ENCODE measurements at regions not wholly inside any gene's neighbourhood (a gene's known extent, or its start where the extent isn't known, plus 50 kb on each side); places are given as distances from the start of the nearest gene placed in this dataset.

DNA sequence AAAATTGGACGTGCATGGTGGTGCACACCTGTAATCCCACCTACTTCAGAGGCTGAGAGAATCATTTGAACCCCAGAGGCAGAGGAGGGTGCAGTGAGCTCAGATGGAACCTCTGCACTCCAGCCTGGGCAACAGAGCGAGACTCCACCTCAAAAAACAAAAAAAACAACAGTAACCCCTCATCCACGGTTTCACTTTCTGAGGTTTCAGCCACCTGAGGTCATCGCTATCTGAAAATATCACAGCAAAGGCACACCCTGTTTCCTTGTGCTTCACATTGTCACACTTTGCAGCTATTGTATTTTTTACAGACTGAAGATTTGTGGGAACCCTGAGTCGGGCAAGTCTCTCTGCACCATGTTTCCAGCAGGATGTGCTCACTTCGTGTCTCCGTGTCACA is 54.1 kb upstream of the FOXQ1 start:
- no peak for DNase-seq

DNA sequence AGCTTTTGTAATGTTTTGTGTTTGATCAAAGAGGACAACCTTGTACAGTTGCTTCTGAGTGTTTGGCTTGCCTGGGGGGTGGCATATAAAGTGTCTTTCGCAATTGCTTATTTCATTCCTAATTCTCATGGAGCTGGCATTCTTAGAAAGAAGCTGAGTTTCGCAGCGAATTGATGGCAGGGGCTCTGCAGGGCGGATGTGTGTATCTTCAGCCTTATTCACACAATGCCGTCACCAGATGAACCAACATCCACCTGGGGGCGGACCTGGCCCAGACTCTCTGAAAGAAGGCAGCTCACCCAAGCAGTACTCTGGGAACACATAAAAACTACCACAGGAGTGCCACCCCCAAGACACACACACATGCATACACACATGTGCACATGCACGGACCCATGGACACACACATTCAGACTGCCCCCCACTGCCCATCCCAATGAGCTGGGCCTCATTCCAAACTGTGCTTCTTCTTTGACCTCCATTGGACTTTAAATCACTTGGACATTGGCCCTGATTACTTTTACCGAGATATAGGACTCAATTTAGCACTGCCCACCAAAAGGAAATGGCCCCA is 55.4 kb upstream of the FOXQ1 start:
- DNase-seq = no peak

GRCh38 chr6:1255636-1256365 is 56.1 kb upstream of the FOXQ1 start:
- DNase-seq = no peak

GRCh38 chr6:1254326-1254725 is 57.6 kb upstream of the FOXQ1 start:
- DNase-seq = no peak

DNA sequence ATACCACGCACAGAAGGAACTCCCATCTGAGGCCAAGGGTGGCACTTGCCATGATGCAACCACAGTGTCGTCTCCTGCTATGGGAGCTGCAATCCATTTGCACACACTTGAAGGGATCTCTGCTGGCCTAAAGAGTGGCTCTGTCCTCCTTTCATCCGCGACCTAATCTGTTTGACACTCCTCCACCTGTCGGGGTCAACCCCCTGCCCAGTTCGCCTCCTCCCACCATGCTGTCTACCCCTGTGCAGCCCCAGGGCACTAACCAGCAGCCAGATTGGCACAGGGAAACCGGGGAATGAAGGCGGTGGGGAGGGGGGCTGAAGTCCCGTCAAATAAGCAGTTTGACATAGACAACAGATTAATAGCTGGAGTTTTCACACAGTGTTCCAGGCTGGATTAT is 58.1 kb upstream of the FOXQ1 start:
- no peak for DNase-seq

- no peak for DNase-seq
Observed at GRCh38 chr6:1251198-1252155, 60.4 kb upstream of the FOXQ1 start.

DNA sequence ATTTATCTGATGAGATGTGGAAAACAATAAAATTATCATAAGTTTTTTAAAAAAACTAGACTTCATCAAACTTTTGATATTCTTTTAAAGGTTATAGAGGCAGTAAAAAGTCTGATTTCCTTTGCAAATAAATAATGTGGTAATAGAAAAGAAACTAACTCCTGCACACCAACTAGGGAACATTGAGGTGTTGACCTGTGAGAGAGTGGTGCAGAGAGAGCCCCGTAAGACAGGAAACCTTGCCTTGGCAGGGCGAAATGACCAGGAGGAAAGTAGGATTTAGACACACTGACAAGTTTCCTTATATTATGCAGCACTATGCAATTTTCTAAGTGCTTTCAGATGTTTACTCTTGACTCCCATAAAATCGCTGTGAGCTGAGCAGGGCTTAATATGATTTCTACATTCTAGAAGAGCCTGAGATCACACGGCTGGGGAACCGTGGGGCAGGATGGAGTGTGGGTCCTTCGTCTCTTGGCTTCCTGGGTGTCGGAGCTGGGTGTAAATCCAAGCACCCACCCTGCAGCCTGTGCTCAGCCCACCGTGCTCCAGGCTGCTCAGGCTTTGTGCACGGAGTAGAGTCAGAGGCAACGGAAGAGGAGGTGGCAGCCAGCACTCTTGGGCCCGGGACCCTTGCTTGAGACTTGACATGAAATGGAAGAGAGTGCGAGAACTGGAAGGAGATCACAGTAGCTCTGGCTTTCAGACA is 61.3 kb upstream of the FOXQ1 start:
- no peak for DNase-seq

DNA sequence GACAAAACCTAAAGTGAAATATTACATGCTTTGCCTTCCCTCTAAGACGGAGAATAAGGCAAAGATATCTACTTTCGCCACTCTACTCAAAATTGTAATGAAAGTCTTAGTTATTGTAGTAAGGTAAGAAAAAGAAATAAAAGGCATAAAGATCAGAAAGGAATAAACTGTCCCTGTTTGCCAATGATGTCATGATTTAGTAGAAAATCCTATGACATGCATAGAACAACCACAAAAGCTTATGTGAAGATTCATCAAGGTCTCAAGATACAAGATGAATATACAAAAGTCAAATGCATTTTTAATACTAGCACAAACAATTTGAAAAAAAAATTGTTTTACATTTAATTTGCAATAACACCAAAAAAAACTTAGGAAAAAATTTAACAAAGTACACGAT is 64.0 kb upstream of the FOXQ1 start:
- no peak for DNase-seq

DNA sequence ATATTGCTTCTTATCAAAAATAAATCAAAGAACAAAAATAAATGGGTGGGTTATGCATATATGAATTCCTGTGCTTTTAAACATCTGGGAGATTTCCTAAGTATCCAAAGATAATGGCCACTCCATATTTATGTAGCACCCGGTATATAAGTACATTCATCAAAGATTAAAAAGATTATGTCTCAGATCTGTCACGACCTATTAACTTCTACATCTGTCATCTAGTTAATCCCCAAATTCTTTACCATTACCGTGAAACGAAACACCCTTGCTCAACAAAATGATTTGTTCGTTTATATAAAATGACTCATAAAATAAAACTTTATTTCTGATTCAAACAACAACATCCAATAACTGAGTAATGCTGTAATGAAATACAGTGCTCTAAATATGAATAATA is 64.8 kb upstream of the FOXQ1 start:
- no peak for DNase-seq

- DNase-seq = no peak
Observed at GRCh38 chr6:1244941-1245340, 67.0 kb upstream of the FOXQ1 start.

DNA sequence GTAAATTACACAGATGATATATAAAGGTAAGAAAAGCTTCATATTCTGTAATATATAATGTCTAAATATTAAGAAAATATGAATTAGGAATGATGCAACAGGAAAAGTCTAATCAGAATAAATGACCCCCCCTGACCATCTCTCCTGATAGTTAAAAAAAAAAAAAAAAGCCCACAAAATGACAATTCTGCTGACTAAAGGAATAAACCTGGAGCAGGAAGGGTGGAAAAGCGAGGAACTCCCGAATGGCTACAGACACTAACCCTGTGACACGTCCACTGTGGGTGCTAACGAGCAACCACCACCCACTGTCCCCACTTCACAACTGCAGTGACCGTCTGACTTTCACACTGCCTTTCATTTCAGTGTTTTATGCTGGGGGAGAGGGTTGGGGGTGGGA is 67.6 kb upstream of the FOXQ1 start:
- no peak for DNase-seq

- no peak for DNase-seq
Observed at GRCh38 chr6:1242446-1242845, 69.5 kb upstream of the FOXQ1 start.

GRCh38 chr6:1242021-1242420 is 69.9 kb upstream of the FOXQ1 start:
- DNase-seq = no peak

DNA sequence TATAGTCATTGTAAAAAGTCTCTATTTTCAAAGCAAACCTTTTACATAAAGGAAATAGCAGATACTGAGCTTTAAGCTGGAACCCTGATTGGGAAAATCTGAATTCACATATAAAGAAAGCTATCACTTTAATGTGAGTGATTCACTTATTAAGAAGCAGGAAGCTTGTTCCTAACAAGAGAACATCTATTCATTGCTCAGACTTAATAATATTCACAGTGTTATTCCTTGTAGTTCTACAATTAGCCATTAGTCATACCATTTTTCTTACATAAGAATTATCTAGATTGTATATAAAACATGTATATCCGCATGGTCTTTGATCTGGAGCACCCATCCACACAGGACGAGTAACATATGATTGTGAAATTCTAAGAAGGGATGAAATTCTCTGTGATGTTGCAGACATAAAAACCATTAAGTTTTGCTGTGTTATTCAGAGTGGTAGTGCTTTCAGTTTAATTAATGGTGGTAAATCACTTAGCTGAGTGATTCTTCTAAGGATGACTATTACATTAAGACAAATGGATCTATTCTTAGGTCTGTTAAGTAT is 71.1 kb upstream of the FOXQ1 start:
- no peak for DNase-seq

DNA sequence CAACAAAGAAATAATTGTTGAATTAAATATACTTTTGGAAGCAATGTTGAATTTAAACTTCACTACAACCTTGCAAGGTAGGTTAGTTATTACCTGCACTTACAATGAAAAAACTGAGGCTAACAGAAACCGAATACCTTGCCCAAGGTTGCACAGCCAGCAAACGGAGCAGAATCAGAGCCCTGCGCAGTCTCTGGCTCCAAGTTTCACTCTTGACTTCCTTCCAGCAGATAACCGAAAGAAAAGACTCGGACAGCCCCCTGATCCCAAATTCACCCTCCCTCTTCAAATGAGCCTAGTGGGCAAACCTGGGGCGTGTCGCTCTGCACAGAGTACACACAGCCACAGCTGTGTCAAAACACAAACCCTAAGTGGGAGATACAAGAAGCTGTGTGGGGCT is 72.1 kb upstream of the FOXQ1 start:
- DNase-seq = no peak

GRCh38 chr6:1238040-1238439 is 73.9 kb upstream of the FOXQ1 start:
- no peak for DNase-seq

GRCh38 chr6:1237636-1238035 is 74.3 kb upstream of the FOXQ1 start:
- no peak for DNase-seq

DNA sequence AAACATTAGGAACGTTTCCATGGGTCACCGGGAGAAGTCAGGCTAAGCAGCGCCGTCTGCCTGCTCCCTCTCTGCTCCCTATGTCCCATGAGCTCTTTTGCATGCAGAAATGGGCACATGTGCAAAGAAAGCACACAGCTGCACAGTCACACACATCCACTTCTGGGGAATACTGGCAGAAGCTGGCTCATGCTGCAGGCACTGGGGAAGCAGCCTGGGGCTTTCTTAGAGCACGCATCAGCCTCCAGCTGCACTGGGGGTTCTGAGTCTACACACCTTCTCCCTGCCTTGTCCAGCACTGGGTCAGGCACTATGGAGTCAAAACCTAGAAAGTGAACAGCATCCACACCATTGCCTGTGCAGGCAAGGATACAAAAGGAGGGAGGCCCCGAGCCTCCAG is 76.1 kb upstream of the FOXQ1 start:
- no peak for DNase-seq

DNA sequence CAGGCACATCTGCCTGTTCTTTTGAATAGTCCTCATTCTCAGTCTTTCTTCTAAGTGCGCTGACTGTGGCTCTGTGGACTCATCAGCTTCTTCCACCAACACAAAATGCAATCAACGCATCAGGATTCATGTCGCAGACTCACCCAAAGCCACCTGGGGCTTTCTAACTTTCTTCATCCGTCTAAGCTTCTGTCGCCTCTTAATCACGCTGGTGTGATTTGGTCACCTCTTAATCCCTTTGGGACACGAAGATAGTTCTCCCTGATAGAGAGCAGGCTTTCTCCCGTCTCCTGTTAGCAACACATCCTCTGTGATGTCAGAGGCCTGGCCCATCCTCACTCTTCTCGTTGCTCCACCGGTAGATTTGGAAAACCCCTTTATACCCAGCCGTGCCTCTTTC is 78.0 kb upstream of the FOXQ1 start:
- DNase-seq = no peak

- no peak for DNase-seq
Observed at GRCh38 chr6:1232578-1232977, 79.3 kb upstream of the FOXQ1 start.

DNA sequence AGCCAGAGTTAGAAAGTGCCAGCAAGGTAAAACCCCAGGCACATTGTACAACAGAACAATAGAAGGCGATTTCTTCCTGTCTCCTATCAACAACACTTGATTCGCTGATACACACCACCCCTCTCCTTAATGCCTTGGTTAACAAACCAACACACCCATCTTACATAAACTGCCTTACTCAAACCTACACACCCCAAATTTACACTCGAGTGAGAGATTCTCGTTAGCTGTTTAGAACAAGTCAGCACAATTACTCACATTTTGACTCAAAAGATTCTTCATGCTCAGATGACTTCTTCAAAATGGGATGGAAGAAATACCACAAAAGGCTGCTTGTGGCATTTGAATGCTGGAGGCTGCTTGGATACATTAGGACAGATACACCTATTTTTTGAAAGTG is 80.0 kb upstream of the FOXQ1 start:
- no peak for DNase-seq

- DNase-seq = no peak
Observed at GRCh38 chr6:1230689-1231605, 81.0 kb upstream of the FOXQ1 start.
